ENCODE measurements at regions not wholly inside any gene's neighbourhood (a gene's known extent, or its start where the extent isn't known, plus 50 kb on each side); places are given as distances from the start of the nearest gene placed in this dataset.

DNA sequence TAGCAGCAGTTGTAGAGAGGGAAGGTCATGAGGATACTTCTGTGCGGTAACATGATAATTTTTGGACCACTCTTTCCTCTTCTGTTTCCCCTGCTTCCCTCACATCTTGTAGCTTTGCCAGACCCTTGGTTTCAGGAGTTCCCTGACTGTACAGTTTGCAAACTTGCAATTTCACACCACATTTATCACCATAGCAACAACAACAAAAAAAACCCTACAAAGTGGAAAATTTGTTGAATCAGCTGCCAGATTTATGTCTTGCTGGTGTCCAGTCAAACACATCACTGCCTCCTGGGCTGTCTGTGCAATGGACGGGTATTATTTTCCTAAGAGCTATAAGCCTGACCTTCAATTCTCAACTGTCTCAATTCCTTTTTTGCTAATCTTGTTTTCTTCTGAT, 751.6 kb downstream of the TLR4 start:
- Mint-ChIP-seq H3K4me1 (peaks cover 16% of the 10 kb centered on the region), H3K9me3 (no peaks in the 10 kb centered on the region)
- no peaks in the 10 kb centered on the region for H3K36me3 ChIP-seq

DNA sequence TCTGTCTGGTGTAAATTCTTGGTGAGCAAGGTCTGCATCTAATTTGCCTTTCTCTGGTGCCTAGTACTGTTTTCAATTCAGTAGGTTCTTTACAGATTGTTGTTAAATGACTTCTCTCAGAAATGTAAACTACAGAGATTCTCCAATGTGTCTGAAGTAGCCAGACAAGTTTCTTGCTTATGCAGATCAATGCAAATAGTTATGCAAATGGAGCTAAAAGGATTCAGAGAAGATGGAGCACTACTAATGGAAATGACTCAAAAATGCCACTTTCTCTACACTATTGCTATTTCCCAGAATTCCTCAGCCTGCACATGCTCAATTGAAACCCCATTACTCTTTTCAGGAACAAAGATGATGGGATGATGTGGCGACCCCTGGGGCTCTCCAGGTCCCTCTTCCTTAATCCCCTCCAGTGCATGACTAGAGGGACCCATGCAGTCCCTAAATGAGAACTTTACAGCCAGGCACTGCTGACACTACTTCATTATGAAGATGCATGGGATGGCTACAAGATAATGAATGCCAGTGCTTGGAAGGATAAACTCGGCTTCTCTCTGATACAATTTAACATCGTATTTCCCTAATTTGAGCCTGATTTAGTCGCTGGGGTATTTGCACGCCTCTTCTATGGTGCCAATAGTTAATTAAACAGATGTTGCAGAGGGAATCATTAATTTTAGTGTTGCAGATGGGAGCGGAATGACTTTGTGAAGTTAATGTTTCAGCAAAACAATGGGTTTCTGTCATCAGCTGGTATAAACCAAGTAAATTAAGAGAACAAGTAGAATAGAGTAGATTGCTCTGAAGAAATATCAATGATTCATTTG, 753.2 kb downstream of the TLR4 start:
- H3K4me3 Mint-ChIP-seq: no peak overlapping the region
- Histone ChIP-seq H3K9ac (no peak overlapping the region), H3K27me3 (no peaks in the 10 kb centered on the region), H3F3A (ENCODE audit: low read depth) (no peaks in the 10 kb centered on the region), H3K36me3 (no peaks in the 10 kb centered on the region), H2AFZ (replicated peaks) (no peak overlapping the region), H3K79me2 (ENCODE audit: low read depth) (no peaks in the 10 kb centered on the region), H3K4me2 (no peak overlapping the region), H3K4me3 (no peak overlapping the region), H3K9me3 (ENCODE audit: low read depth) (no peaks in the 10 kb centered on the region), H3K27ac (no peak overlapping the region), H4K20me1 (ENCODE audit: low read depth) (no peaks in the 10 kb centered on the region), H3K4me1 (no peaks in the 10 kb centered on the region)
- no peaks in the 10 kb centered on the region for H3K9me3 Mint-ChIP-seq
- no peaks in the 10 kb centered on the region for H3K36me3 Mint-ChIP-seq
- DNase-seq (ENCODE audit: low spot score): no peak
- H3K27me3 Mint-ChIP-seq (ENCODE audit: insufficient read depth, low read depth): no peaks in the 10 kb centered on the region
- H3K27ac Mint-ChIP-seq: no peak overlapping the region
- TF ChIP-seq EZH2phosphoT487 (IDR thresholded peaks at IDR 0.05) (no peak), EZH2 (IDR thresholded peaks at IDR 0.05) (no peak)
- TF ChIP-seq, protein P1, sequence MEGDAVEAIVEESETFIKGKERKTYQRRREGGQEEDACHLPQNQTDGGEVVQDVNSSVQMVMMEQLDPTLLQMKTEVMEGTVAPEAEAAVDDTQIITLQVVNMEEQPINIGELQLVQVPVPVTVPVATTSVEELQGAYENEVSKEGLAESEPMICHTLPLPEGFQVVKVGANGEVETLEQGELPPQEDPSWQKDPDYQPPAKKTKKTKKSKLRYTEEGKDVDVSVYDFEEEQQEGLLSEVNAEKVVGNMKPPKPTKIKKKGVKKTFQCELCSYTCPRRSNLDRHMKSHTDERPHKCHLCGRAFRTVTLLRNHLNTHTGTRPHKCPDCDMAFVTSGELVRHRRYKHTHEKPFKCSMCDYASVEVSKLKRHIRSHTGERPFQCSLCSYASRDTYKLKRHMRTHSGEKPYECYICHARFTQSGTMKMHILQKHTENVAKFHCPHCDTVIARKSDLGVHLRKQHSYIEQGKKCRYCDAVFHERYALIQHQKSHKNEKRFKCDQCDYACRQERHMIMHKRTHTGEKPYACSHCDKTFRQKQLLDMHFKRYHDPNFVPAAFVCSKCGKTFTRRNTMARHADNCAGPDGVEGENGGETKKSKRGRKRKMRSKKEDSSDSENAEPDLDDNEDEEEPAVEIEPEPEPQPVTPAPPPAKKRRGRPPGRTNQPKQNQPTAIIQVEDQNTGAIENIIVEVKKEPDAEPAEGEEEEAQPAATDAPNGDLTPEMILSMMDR (IDR thresholded peaks at IDR 0.05): no peak
- peaks cover 16% of the 10 kb centered on the region for H3K4me1 Mint-ChIP-seq

More for the DNA sequence above, 751.6 kb downstream of the TLR4 start:
- H3K9ac ChIP-seq: no peak overlapping the region
- H2AFZ ChIP-seq (replicated peaks): no peak overlapping the region
- Mint-ChIP-seq H3K27ac (no peak overlapping the region), H3K4me3 (no peak overlapping the region), H3K36me3 (no peaks in the 10 kb centered on the region), H3K27me3 (ENCODE audit: insufficient read depth, low read depth) (no peaks in the 10 kb centered on the region)
- no peak overlapping the region for H3K4me2 ChIP-seq
- H3K4me3 ChIP-seq: no peak overlapping the region
- TF ChIP-seq EZH2 (IDR thresholded peaks at IDR 0.05) (no peak), EZH2phosphoT487 (IDR thresholded peaks at IDR 0.05) (no peak)
- TF ChIP-seq, protein P1 (IDR thresholded peaks at IDR 0.05): no peak
- H3K4me1 ChIP-seq: no peaks in the 10 kb centered on the region
- no peaks in the 10 kb centered on the region for H3K9me3 ChIP-seq (ENCODE audit: low read depth)
- no peaks in the 10 kb centered on the region for H3K79me2 ChIP-seq (ENCODE audit: low read depth)
- H3K27ac ChIP-seq: no peak overlapping the region
- no peaks in the 10 kb centered on the region for H3F3A ChIP-seq (ENCODE audit: low read depth)
- H4K20me1 ChIP-seq (ENCODE audit: low read depth): no peaks in the 10 kb centered on the region
- no peak for DNase-seq (ENCODE audit: low spot score)
- H3K27me3 ChIP-seq: no peaks in the 10 kb centered on the region

DNA sequence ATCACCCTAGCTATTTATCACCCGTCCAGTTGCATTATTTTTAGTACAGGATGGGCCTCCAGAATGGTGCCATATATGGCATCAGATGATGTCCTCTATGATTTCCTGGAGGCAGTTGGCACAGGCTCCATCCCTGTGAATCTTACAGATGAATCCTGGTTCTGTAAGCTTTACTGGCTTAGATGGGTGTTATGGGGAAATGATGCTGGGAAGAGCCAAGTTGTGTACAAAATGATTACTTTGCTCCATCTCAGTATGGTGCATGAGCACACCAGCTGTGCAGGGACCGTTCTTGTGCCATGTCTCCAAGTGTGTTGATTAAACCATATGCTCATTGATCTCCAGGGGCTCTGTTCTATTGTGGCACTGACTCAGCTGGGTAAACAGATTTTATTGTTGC, 755.7 kb downstream of the TLR4 start:
- no peak overlapping the region for H3K9ac ChIP-seq
- Mint-ChIP-seq H3K36me3 (no peaks in the 10 kb centered on the region), H3K4me3 (no peak overlapping the region), H3K9me3 (no peaks in the 10 kb centered on the region), H3K4me1 (peaks cover 16% of the 10 kb centered on the region), H3K27ac (no peak overlapping the region), H3K27me3 (ENCODE audit: insufficient read depth, low read depth) (no peaks in the 10 kb centered on the region)
- no peak overlapping the region for H3K4me2 ChIP-seq
- no peaks in the 10 kb centered on the region for H3K4me1 ChIP-seq
- no peaks in the 10 kb centered on the region for H3K36me3 ChIP-seq
- TF ChIP-seq EZH2 (IDR thresholded peaks at IDR 0.05) (no peak), EZH2phosphoT487 (IDR thresholded peaks at IDR 0.05) (no peak)
- H4K20me1 ChIP-seq (ENCODE audit: low read depth): no peaks in the 10 kb centered on the region
- H3K79me2 ChIP-seq (ENCODE audit: low read depth): no peaks in the 10 kb centered on the region
- H3K27me3 ChIP-seq: no peaks in the 10 kb centered on the region
- no peaks in the 10 kb centered on the region for H3F3A ChIP-seq (ENCODE audit: low read depth)
- DNase-seq (ENCODE audit: low spot score): no peak
- H3K9me3 ChIP-seq (ENCODE audit: low read depth): no peaks in the 10 kb centered on the region
- H2AFZ ChIP-seq (replicated peaks): no peak overlapping the region
- H3K27ac ChIP-seq: no peak overlapping the region
- H3K4me3 ChIP-seq: no peak overlapping the region

GRCh38 chr9:118463419-118463818, 759.2 kb downstream of the TLR4 start:
- no peak overlapping the region for H3K4me2 ChIP-seq
- peaks cover 2% of the 10 kb centered on the region for H3K27me3 Mint-ChIP-seq (ENCODE audit: insufficient read depth, low read depth)
- H3K36me3 Mint-ChIP-seq: no peaks in the 10 kb centered on the region
- no peaks in the 10 kb centered on the region for H3K79me2 ChIP-seq (ENCODE audit: low read depth)
- no peaks in the 10 kb centered on the region for H3K4me1 ChIP-seq
- no peaks in the 10 kb centered on the region for H3K36me3 ChIP-seq
- H3K4me3 Mint-ChIP-seq: no peak overlapping the region
- H3K9ac ChIP-seq: no peak overlapping the region
- no peak overlapping the region for H2AFZ ChIP-seq (replicated peaks)
- no peak for DNase-seq (ENCODE audit: low spot score)
- no peak overlapping the region for H3K27ac ChIP-seq
- no peaks in the 10 kb centered on the region for H4K20me1 ChIP-seq (ENCODE audit: low read depth)
- H3K9me3 ChIP-seq (ENCODE audit: low read depth): no peaks in the 10 kb centered on the region
- no peaks in the 10 kb centered on the region for H3F3A ChIP-seq (ENCODE audit: low read depth)
- no peaks in the 10 kb centered on the region for H3K4me1 Mint-ChIP-seq
- no peak for TF ChIP-seq EZH2phosphoT487 (IDR thresholded peaks at IDR 0.05)
- TF ChIP-seq, protein P1 (IDR thresholded peaks at IDR 0.05): no peak
- TF ChIP-seq EZH2 (IDR thresholded peaks at IDR 0.05): no peak
- no peaks in the 10 kb centered on the region for H3K9me3 Mint-ChIP-seq
- no peaks in the 10 kb centered on the region for H3K27me3 ChIP-seq
- no peak overlapping the region for H3K4me3 ChIP-seq
- no peak overlapping the region for H3K27ac Mint-ChIP-seq
